H1 (cell line): ENCODE measurements at regions not wholly inside any gene's neighbourhood (a gene's known extent, or its start where the extent isn't known, plus 50 kb on each side); places are given as distances from the start of the nearest gene placed in this dataset.

ENCODE experiments used
- CTCF ChIA-PET: fragments of 300-600 bp; sonication (Branson Sonifier 250); formaldehyde crosslinking; loops from one replicate; lab custom pipeline; 2021; ENCODE audit not compliant: partially characterized antibody; lab: Charles Lee
- POLR2A ChIA-PET: fragments of 300-600 bp; sonication (Branson Sonifier 250); formaldehyde crosslinking; loops from one replicate; lab custom pipeline; 2021; ENCODE audit warnings: inconsistent platforms; ENCODE audit not compliant: partially characterized antibody; lab: Charles Lee
- DNase-seq, 2 experiments: peaks; one replicate each; pipeline versions ENCODE4 v3.0.0 to v3.0.0-alpha.2; 2010 to 2022; ENCODE audit warnings: low spot score in 2 of 2, low read depth in 1 of 2, mixed read lengths in 1 of 2
- FAIRE-seq: peaks from 2 replicates; lab custom pipeline; 2011; peaks lifted over from hg19 to GRCh38; lab: Jason Lieb, UNC
- H2AFZ ChIP-seq: 2 replicates; pipeline ENCODE4 v1.8.1; 2012; ENCODE audit warnings: low read length, inconsistent platforms
- H2AK5ac ChIP-seq: 2 replicates; pipeline ENCODE4 v1.6.1; 2013; ENCODE audit warnings: low read depth, low read length
- H2BK120ac ChIP-seq: replicated peaks from 2 replicates; pipeline ENCODE3; 2013; ENCODE audit warnings: low read depth, low read length, inconsistent platforms
- H2BK12ac ChIP-seq: 2 replicates; pipeline ENCODE4 v1.6.1; 2013; ENCODE audit warnings: low read depth, low read length
- H2BK15ac ChIP-seq: 2 replicates; pipeline ENCODE4 v1.6.1; 2013; ENCODE audit warnings: low read length
- H2BK20ac ChIP-seq: 2 replicates; pipeline ENCODE4 v1.6.1; 2013; ENCODE audit warnings: low read length
- H2BK5ac ChIP-seq: 2 replicates; pipeline ENCODE4 v1.6.1; 2013; ENCODE audit warnings: low read depth, low read length
- H3K14ac ChIP-seq: 2 replicates; pipeline ENCODE4 v1.6.1; 2013; ENCODE audit warnings: inconsistent platforms; ENCODE audit not compliant: insufficient read length
- H3K18ac ChIP-seq: 2 replicates; pipeline ENCODE4 v1.6.1; 2013; ENCODE audit warnings: low read length; ENCODE audit errors: extremely low read depth
- H3K23ac ChIP-seq: 2 replicates; pipeline ENCODE4 v1.6.1; 2013; ENCODE audit warnings: inconsistent platforms; ENCODE audit not compliant: insufficient read length
- H3K23me2 ChIP-seq: 2 replicates; pipeline ENCODE4 v1.6.1; 2013; ENCODE audit warnings: low read depth, low read length
- H3K27ac ChIP-seq: 2 replicates; pipeline ENCODE4 v1.6.1; 2011; ENCODE audit warnings: low read depth, low read length, inconsistent platforms
- H3K27me3 ChIP-seq, 4 experiments: replicated peaks in 1 of 4; 1 replicate in 1 of 4; 2 replicates in 3 of 4; pipeline versions ENCODE4 v1.6.1 to v1.8.1; 2011 to 2013; ENCODE audit warnings: low read length in 3 of 4, mild to moderate bottlenecking in 3 of 4, inconsistent platforms in 2 of 4, mixed read lengths in 2 of 4, moderate library complexity in 1 of 4; ENCODE audit not compliant: control insufficient read depth in 3 of 4, insufficient read depth in 3 of 4; ENCODE audit errors: extremely low read depth in 1 of 4
- H3K36me3 ChIP-seq, 4 experiments: 2 replicates each; pipeline versions ENCODE4 v1.6.1 to v1.8.1; 2011 to 2013; ENCODE audit warnings: mild to moderate bottlenecking in 4 of 4, low read length in 3 of 4, moderate library complexity in 2 of 4, control low read depth in 1 of 4, inconsistent platforms in 1 of 4; ENCODE audit not compliant: insufficient read depth in 4 of 4, control insufficient read depth in 2 of 4
- H3K4ac ChIP-seq: replicated peaks from 2 replicates; pipeline ENCODE3; 2013; ENCODE audit warnings: low read length, low read depth, mixed read lengths, inconsistent platforms; ENCODE audit not compliant: insufficient read length
- H3K4me1 ChIP-seq, 4 experiments: replicated peaks in 1 of 4; 1 replicate in 1 of 4; 2 replicates in 3 of 4; pipeline versions ENCODE4 v1.6.1 to v1.8.1; 2011 to 2013; ENCODE audit warnings: low read length in 3 of 4, inconsistent platforms in 2 of 4, mixed read lengths in 1 of 4; ENCODE audit not compliant: insufficient read depth in 4 of 4, control insufficient read depth in 3 of 4
- H3K4me2 ChIP-seq, 2 experiments: 2 replicates each; pipeline versions ENCODE4 v1.6.1 to v1.8.1; 2011 to 2013; ENCODE audit warnings: low read depth in 2 of 2, low read length in 2 of 2, control low read depth in 1 of 2, inconsistent platforms in 1 of 2, mild to moderate bottlenecking in 1 of 2; ENCODE audit not compliant: insufficient read depth in 1 of 2
- H3K4me3 ChIP-seq, 4 experiments: fragments of 200-600, 300-600 bp in 1 of 4; sonication (generic), shearing (Covaris generic), sonication (Bioruptor Twin) in 1 of 4; 2 replicates each; pipeline versions ENCODE4 v1.5.1 to v1.8.1; 2011 to 2016; ENCODE audit warnings: low read length in 4 of 4, low read depth in 3 of 4, control low read depth in 2 of 4, inconsistent platforms in 2 of 4, mild to moderate bottlenecking in 2 of 4, mixed read lengths in 1 of 4, moderate library complexity in 1 of 4; ENCODE audit not compliant: insufficient read depth in 2 of 4; ENCODE audit errors: extremely low read depth in 1 of 4
- H3K56ac ChIP-seq: replicated peaks from 2 replicates; pipeline ENCODE3; 2013; ENCODE audit warnings: low read depth, mild to moderate bottlenecking, mixed read lengths, low read length, inconsistent platforms; ENCODE audit not compliant: insufficient read length
- H3K79me1 ChIP-seq: 2 replicates; pipeline ENCODE4 v1.6.1; 2013; ENCODE audit warnings: low read depth, low read length, control low read depth
- H3K79me2 ChIP-seq, 2 experiments: 2 replicates each; pipeline versions ENCODE4 v1.6.1 to v1.8.1; 2012 to 2013; ENCODE audit warnings: low read length in 2 of 2, mild to moderate bottlenecking in 2 of 2, inconsistent platforms in 1 of 2; ENCODE audit not compliant: insufficient read depth in 2 of 2, control insufficient read depth in 1 of 2
- H3K9ac ChIP-seq, 4 experiments: replicated peaks in 1 of 4; 1 replicate in 1 of 4; 2 replicates in 3 of 4; pipeline versions ENCODE4 v1.6.1 to v1.8.1; 2011 to 2013; ENCODE audit warnings: low read depth in 3 of 4, low read length in 3 of 4, control low read depth in 2 of 4, mild to moderate bottlenecking in 2 of 4, moderate library complexity in 2 of 4, inconsistent platforms in 1 of 4; ENCODE audit errors: extremely low read depth in 1 of 4
- H3K9me3 ChIP-seq, 2 experiments: 2 replicates each; pipeline versions ENCODE4 v1.6.1 to v1.8.1; 2012 to 2013; ENCODE audit warnings: mild to moderate bottlenecking in 2 of 2, moderate library complexity in 2 of 2, control low read depth in 1 of 2, inconsistent platforms in 1 of 2, low read depth in 1 of 2, low read length in 1 of 2, mixed read lengths in 1 of 2; ENCODE audit not compliant: insufficient read depth in 2 of 2
- H4K20me1 ChIP-seq, 2 experiments: replicated peaks in 1 of 2; 2 replicates each; pipeline versions ENCODE3 to v1.8.1; 2011 to 2013; ENCODE audit warnings: inconsistent platforms in 2 of 2, low read length in 2 of 2, mild to moderate bottlenecking in 1 of 2; ENCODE audit not compliant: insufficient read depth in 2 of 2, control insufficient read depth in 1 of 2
- H4K5ac ChIP-seq: 2 replicates; pipeline ENCODE4 v1.6.1; 2013; ENCODE audit warnings: low read length, low read depth, mixed read lengths, inconsistent platforms; ENCODE audit not compliant: insufficient read length
- H4K8ac ChIP-seq: 2 replicates; pipeline ENCODE4 v1.8.0; 2013; ENCODE audit warnings: mild to moderate bottlenecking, moderate library complexity, low read length, inconsistent platforms; ENCODE audit not compliant: insufficient read depth; ENCODE audit errors: extremely low read depth
- H4K91ac ChIP-seq: replicated peaks from 2 replicates; pipeline ENCODE3; 2013; ENCODE audit warnings: low read length, mixed read lengths, inconsistent platforms; ENCODE audit not compliant: insufficient read length
- BACH1 ChIP-seq: IDR thresholded peaks from 2 replicates; pipeline ENCODE4 v1.6.1; 2012; ENCODE audit warnings: low read length, improper control_type of control experiment
- BRCA1 ChIP-seq: IDR thresholded peaks from 2 replicates; pipeline ENCODE4 v1.6.1; 2012; ENCODE audit warnings: low read depth, low read length, improper control_type of control experiment
- HDAC2 ChIP-seq, 2 experiments: fragments of 300-600 bp in 1 of 2; sonication (generic) in 1 of 2; IDR thresholded peaks; 2 replicates each; pipeline ENCODE4 v1.6.1; 2011 to 2012; ENCODE audit warnings: low read depth in 2 of 2, low read length in 2 of 2, mild to moderate bottlenecking in 2 of 2, moderate library complexity in 2 of 2, borderline replicate concordance in 1 of 2, inconsistent platforms in 1 of 2
- JUN ChIP-seq: IDR thresholded peaks from 2 replicates; pipeline ENCODE4 v1.6.1; 2011; ENCODE audit warnings: low read depth, mild to moderate bottlenecking, improper control_type of control experiment, low read length
- MAFK ChIP-seq: IDR thresholded peaks from 2 replicates; pipeline ENCODE4 v1.6.1; 2012; ENCODE audit warnings: low read depth, mild to moderate bottlenecking, improper control_type of control experiment, low read length
- RBBP5 ChIP-seq: IDR thresholded peaks from 2 replicates; pipeline ENCODE4 v1.7.1; 2012; ENCODE audit warnings: low read depth, mild to moderate bottlenecking, inconsistent platforms, low read length, moderate library complexity, borderline replicate concordance
- SIX5 ChIP-seq: IDR thresholded peaks from 2 replicates; pipeline ENCODE4 v1.6.1; 2011; ENCODE audit warnings: mild to moderate bottlenecking, low read depth, low read length
- SP2 ChIP-seq: IDR thresholded peaks from 2 replicates; pipeline ENCODE4 v1.6.1; 2012; ENCODE audit warnings: mild to moderate bottlenecking, low read length, inconsistent platforms
- TBP ChIP-seq: IDR thresholded peaks from 2 replicates; pipeline ENCODE4 v1.6.1; 2011; ENCODE audit warnings: low read depth, low read length, improper control_type of control experiment
- TEAD4 ChIP-seq: IDR thresholded peaks from 2 replicates; pipeline ENCODE4 v1.6.1; 2012; ENCODE audit warnings: low read depth, low read length, inconsistent platforms, mixed read lengths
- WGBS, 2 experiments: shearing (Covaris generic) in 1 of 2; methylation state at CpG; one replicate each; pipeline versions ENCODE4 v1.1.6 to v1.1.7; 2013 to 2015; ENCODE audit warnings: low lambda C conversion rate in 2 of 2, mixed read lengths in 2 of 2, inconsistent platforms in 1 of 2, low coverage in 1 of 2, missing lambda C conversion rate in 1 of 2; ENCODE audit not compliant: insufficient replicate concordance in 2 of 2, insufficient coverage in 1 of 2, insufficient read length in 1 of 2; ENCODE audit errors: extremely low coverage in 1 of 2, missing lambda C conversion rate in 1 of 2; 5-methylcytosine and 5-hydroxymethylcytosine counted together
- TF ChIP-seq, protein P1 (sequence below): IDR thresholded peaks from 2 replicates; pipeline ENCODE4 v1.6.1; 2011; ENCODE audit warnings: low read length, improper control_type of control experiment

DNA sequence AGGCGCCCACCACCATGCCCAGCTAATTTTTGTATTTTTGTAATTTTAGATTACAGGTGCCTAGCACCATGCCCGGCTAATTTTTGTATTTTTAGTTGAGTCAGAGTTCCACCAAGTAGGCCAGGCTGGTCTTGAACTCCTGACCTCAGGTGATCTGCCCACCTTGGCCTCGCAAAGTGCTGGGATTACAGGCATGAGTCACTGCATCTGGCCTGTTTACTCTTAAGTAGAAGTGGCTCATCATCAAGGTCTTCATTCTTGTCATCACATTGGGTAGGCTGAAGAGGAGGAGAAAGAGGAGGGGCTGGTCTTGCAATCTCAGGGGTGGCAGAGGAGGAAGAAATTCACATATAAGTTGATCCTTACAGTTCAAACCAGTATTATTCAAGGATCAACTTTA lies 152.4 kb upstream of the ATP2B1 start:
- no peaks in the 10 kb centered on the region for H3K79me2 ChIP-seq
- no peak for TF ChIP-seq HDAC2 (IDR thresholded peaks at IDR 0.05; ENCODE audit: borderline replicate concordance in 1 of 2, low read depth in 2 of 2, low read length in 2 of 2)
- TF ChIP-seq BACH1, result no peak
- TF ChIP-seq, protein P1, sequence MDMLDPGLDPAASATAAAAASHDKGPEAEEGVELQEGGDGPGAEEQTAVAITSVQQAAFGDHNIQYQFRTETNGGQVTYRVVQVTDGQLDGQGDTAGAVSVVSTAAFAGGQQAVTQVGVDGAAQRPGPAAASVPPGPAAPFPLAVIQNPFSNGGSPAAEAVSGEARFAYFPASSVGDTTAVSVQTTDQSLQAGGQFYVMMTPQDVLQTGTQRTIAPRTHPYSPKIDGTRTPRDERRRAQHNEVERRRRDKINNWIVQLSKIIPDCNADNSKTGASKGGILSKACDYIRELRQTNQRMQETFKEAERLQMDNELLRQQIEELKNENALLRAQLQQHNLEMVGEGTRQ, result no peak
- no peak for TF ChIP-seq JUN
- no peak for TF ChIP-seq SIX5
- no peak for TF ChIP-seq BRCA1
- TF ChIP-seq TBP, result no peak
- no peak for TF ChIP-seq MAFK
- TF ChIP-seq SP2, result no peak
- TF ChIP-seq TEAD4, result no peak
- no peak for TF ChIP-seq RBBP5
- TF ChIP-seq, all 59 proteins: peak for 0
- H3K27me3 ChIP-seq, result peaks cover 15 to 43% (median 29%) of the 10 kb centered on the region in 4 experiments; a peak in 5 of 7 replicates
- H3K4me1 ChIP-seq, result no peaks in the 10 kb centered on the region
- no peaks in the 10 kb centered on the region for H4K20me1 ChIP-seq
- no peak overlapping the region for H2BK20ac ChIP-seq
- H3K23ac ChIP-seq, result no peak overlapping the region
- H2BK12ac ChIP-seq, result no peak overlapping the region
- H3K4me3 ChIP-seq, result no peak overlapping the region
- ChIA-PET POLR2A (no interaction called here), CTCF (no interaction called here)
- H3K18ac ChIP-seq, result no peak overlapping the region
- H2AK5ac ChIP-seq, result no peak overlapping the region
- no peak overlapping the region for H2AFZ ChIP-seq
- H4K8ac ChIP-seq, result no peak overlapping the region
- no peak overlapping the region for H3K14ac ChIP-seq
- WGBS, 2 experiments, result 92% methylated on average over 3 of the region's 3 CpGs; no CpG with 5 or more reads in 1 of the 2 experiments
- H4K5ac ChIP-seq, result no peak overlapping the region
- no peaks in the 10 kb centered on the region for H3K79me1 ChIP-seq
- H2BK120ac ChIP-seq, result no peak overlapping the region
- no peak overlapping the region for H4K91ac ChIP-seq
- H3K9ac ChIP-seq, result no peak overlapping the region
- H3K4ac ChIP-seq, result no peak overlapping the region
- H3K4me2 ChIP-seq, result no peak overlapping the region
- no peak for FAIRE-seq
- H3K27ac ChIP-seq, result no peak overlapping the region
- peaks cover 0 to 3% (median 0%) of the 10 kb centered on the region in 4 experiments; a peak in 1 of 8 replicates for H3K36me3 ChIP-seq
- H3K9me3 ChIP-seq, result no peaks in the 10 kb centered on the region
- H2BK5ac ChIP-seq, result no peak overlapping the region
- H3K56ac ChIP-seq, result no peak overlapping the region
- H3K23me2 ChIP-seq, result no peaks in the 10 kb centered on the region
- no peak overlapping the region for H2BK15ac ChIP-seq
- DNase-seq, result no peak
